H1 (cell line): ENCODE measurements at regions not wholly inside any gene's neighbourhood (a gene's known extent, or its start where the extent isn't known, plus 50 kb on each side); places are given as distances from the start of the nearest gene placed in this dataset.

Experiments
- CTCF ChIA-PET: fragments of 300-600 bp; sonication (Branson Sonifier 250); formaldehyde crosslinking; loops from one replicate; lab custom pipeline; 2021; ENCODE audit not compliant: partially characterized antibody; lab: Charles Lee
- POLR2A ChIA-PET: fragments of 300-600 bp; sonication (Branson Sonifier 250); formaldehyde crosslinking; loops from one replicate; lab custom pipeline; 2021; ENCODE audit warnings: inconsistent platforms; ENCODE audit not compliant: partially characterized antibody; lab: Charles Lee
- DNase-seq, 2 experiments: peaks; one replicate each; pipeline versions ENCODE4 v3.0.0 to v3.0.0-alpha.2; 2010 to 2022; ENCODE audit warnings: low spot score in 2 of 2, low read depth in 1 of 2, mixed read lengths in 1 of 2
- FAIRE-seq: peaks from 2 replicates; lab custom pipeline; 2011; peaks lifted over from hg19 to GRCh38; lab: Jason Lieb, UNC
- H2AFZ ChIP-seq: 2 replicates; pipeline ENCODE4 v1.8.1; 2012; ENCODE audit warnings: low read length, inconsistent platforms
- H2AK5ac ChIP-seq: 2 replicates; pipeline ENCODE4 v1.6.1; 2013; ENCODE audit warnings: low read depth, low read length
- H2BK120ac ChIP-seq: replicated peaks from 2 replicates; pipeline ENCODE3; 2013; ENCODE audit warnings: low read depth, low read length, inconsistent platforms
- H2BK12ac ChIP-seq: 2 replicates; pipeline ENCODE4 v1.6.1; 2013; ENCODE audit warnings: low read depth, low read length
- H2BK15ac ChIP-seq: 2 replicates; pipeline ENCODE4 v1.6.1; 2013; ENCODE audit warnings: low read length
- H2BK20ac ChIP-seq: 2 replicates; pipeline ENCODE4 v1.6.1; 2013; ENCODE audit warnings: low read length
- H2BK5ac ChIP-seq: 2 replicates; pipeline ENCODE4 v1.6.1; 2013; ENCODE audit warnings: low read depth, low read length
- H3K14ac ChIP-seq: 2 replicates; pipeline ENCODE4 v1.6.1; 2013; ENCODE audit warnings: inconsistent platforms; ENCODE audit not compliant: insufficient read length
- H3K18ac ChIP-seq: 2 replicates; pipeline ENCODE4 v1.6.1; 2013; ENCODE audit warnings: low read length; ENCODE audit errors: extremely low read depth
- H3K23ac ChIP-seq: 2 replicates; pipeline ENCODE4 v1.6.1; 2013; ENCODE audit warnings: inconsistent platforms; ENCODE audit not compliant: insufficient read length
- H3K23me2 ChIP-seq: 2 replicates; pipeline ENCODE4 v1.6.1; 2013; ENCODE audit warnings: low read depth, low read length
- H3K27ac ChIP-seq: 2 replicates; pipeline ENCODE4 v1.6.1; 2011; ENCODE audit warnings: low read depth, low read length, inconsistent platforms
- H3K27me3 ChIP-seq, 4 experiments: replicated peaks in 1 of 4; 1 replicate in 1 of 4; 2 replicates in 3 of 4; pipeline versions ENCODE4 v1.6.1 to v1.8.1; 2011 to 2013; ENCODE audit warnings: low read length in 3 of 4, mild to moderate bottlenecking in 3 of 4, inconsistent platforms in 2 of 4, mixed read lengths in 2 of 4, moderate library complexity in 1 of 4; ENCODE audit not compliant: control insufficient read depth in 3 of 4, insufficient read depth in 3 of 4; ENCODE audit errors: extremely low read depth in 1 of 4
- H3K36me3 ChIP-seq, 4 experiments: 2 replicates each; pipeline versions ENCODE4 v1.6.1 to v1.8.1; 2011 to 2013; ENCODE audit warnings: mild to moderate bottlenecking in 4 of 4, low read length in 3 of 4, moderate library complexity in 2 of 4, control low read depth in 1 of 4, inconsistent platforms in 1 of 4; ENCODE audit not compliant: insufficient read depth in 4 of 4, control insufficient read depth in 2 of 4
- H3K4ac ChIP-seq: replicated peaks from 2 replicates; pipeline ENCODE3; 2013; ENCODE audit warnings: low read length, low read depth, mixed read lengths, inconsistent platforms; ENCODE audit not compliant: insufficient read length
- H3K4me1 ChIP-seq, 4 experiments: replicated peaks in 1 of 4; 1 replicate in 1 of 4; 2 replicates in 3 of 4; pipeline versions ENCODE4 v1.6.1 to v1.8.1; 2011 to 2013; ENCODE audit warnings: low read length in 3 of 4, inconsistent platforms in 2 of 4, mixed read lengths in 1 of 4; ENCODE audit not compliant: insufficient read depth in 4 of 4, control insufficient read depth in 3 of 4
- H3K4me2 ChIP-seq, 2 experiments: 2 replicates each; pipeline versions ENCODE4 v1.6.1 to v1.8.1; 2011 to 2013; ENCODE audit warnings: low read depth in 2 of 2, low read length in 2 of 2, control low read depth in 1 of 2, inconsistent platforms in 1 of 2, mild to moderate bottlenecking in 1 of 2; ENCODE audit not compliant: insufficient read depth in 1 of 2
- H3K4me3 ChIP-seq, 4 experiments: fragments of 200-600, 300-600 bp in 1 of 4; sonication (generic), shearing (Covaris generic), sonication (Bioruptor Twin) in 1 of 4; 2 replicates each; pipeline versions ENCODE4 v1.5.1 to v1.8.1; 2011 to 2016; ENCODE audit warnings: low read length in 4 of 4, low read depth in 3 of 4, control low read depth in 2 of 4, inconsistent platforms in 2 of 4, mild to moderate bottlenecking in 2 of 4, mixed read lengths in 1 of 4, moderate library complexity in 1 of 4; ENCODE audit not compliant: insufficient read depth in 2 of 4; ENCODE audit errors: extremely low read depth in 1 of 4
- H3K56ac ChIP-seq: replicated peaks from 2 replicates; pipeline ENCODE3; 2013; ENCODE audit warnings: low read depth, mild to moderate bottlenecking, mixed read lengths, low read length, inconsistent platforms; ENCODE audit not compliant: insufficient read length
- H3K79me1 ChIP-seq: 2 replicates; pipeline ENCODE4 v1.6.1; 2013; ENCODE audit warnings: low read depth, low read length, control low read depth
- H3K79me2 ChIP-seq, 2 experiments: 2 replicates each; pipeline versions ENCODE4 v1.6.1 to v1.8.1; 2012 to 2013; ENCODE audit warnings: low read length in 2 of 2, mild to moderate bottlenecking in 2 of 2, inconsistent platforms in 1 of 2; ENCODE audit not compliant: insufficient read depth in 2 of 2, control insufficient read depth in 1 of 2
- H3K9ac ChIP-seq, 4 experiments: replicated peaks in 1 of 4; 1 replicate in 1 of 4; 2 replicates in 3 of 4; pipeline versions ENCODE4 v1.6.1 to v1.8.1; 2011 to 2013; ENCODE audit warnings: low read depth in 3 of 4, low read length in 3 of 4, control low read depth in 2 of 4, mild to moderate bottlenecking in 2 of 4, moderate library complexity in 2 of 4, inconsistent platforms in 1 of 4; ENCODE audit errors: extremely low read depth in 1 of 4
- H3K9me3 ChIP-seq, 2 experiments: 2 replicates each; pipeline versions ENCODE4 v1.6.1 to v1.8.1; 2012 to 2013; ENCODE audit warnings: mild to moderate bottlenecking in 2 of 2, moderate library complexity in 2 of 2, control low read depth in 1 of 2, inconsistent platforms in 1 of 2, low read depth in 1 of 2, low read length in 1 of 2, mixed read lengths in 1 of 2; ENCODE audit not compliant: insufficient read depth in 2 of 2
- H4K20me1 ChIP-seq, 2 experiments: replicated peaks in 1 of 2; 2 replicates each; pipeline versions ENCODE3 to v1.8.1; 2011 to 2013; ENCODE audit warnings: inconsistent platforms in 2 of 2, low read length in 2 of 2, mild to moderate bottlenecking in 1 of 2; ENCODE audit not compliant: insufficient read depth in 2 of 2, control insufficient read depth in 1 of 2
- H4K5ac ChIP-seq: 2 replicates; pipeline ENCODE4 v1.6.1; 2013; ENCODE audit warnings: low read length, low read depth, mixed read lengths, inconsistent platforms; ENCODE audit not compliant: insufficient read length
- H4K8ac ChIP-seq: 2 replicates; pipeline ENCODE4 v1.8.0; 2013; ENCODE audit warnings: mild to moderate bottlenecking, moderate library complexity, low read length, inconsistent platforms; ENCODE audit not compliant: insufficient read depth; ENCODE audit errors: extremely low read depth
- H4K91ac ChIP-seq: replicated peaks from 2 replicates; pipeline ENCODE3; 2013; ENCODE audit warnings: low read length, mixed read lengths, inconsistent platforms; ENCODE audit not compliant: insufficient read length
- ATF2 ChIP-seq: IDR thresholded peaks from 2 replicates; pipeline ENCODE4 v1.6.1; 2012; ENCODE audit warnings: low read length, inconsistent platforms
- BCL11A ChIP-seq, 2 experiments: IDR thresholded peaks; one replicate each; pipeline ENCODE4 v1.6.1; 2011; ENCODE audit warnings: low read depth in 2 of 2, low read length in 2 of 2, mild to moderate bottlenecking in 2 of 2
- BRCA1 ChIP-seq: IDR thresholded peaks from 2 replicates; pipeline ENCODE4 v1.6.1; 2012; ENCODE audit warnings: low read depth, low read length, improper control_type of control experiment
- EGR1 ChIP-seq: IDR thresholded peaks from 2 replicates; pipeline ENCODE4 v1.6.1; 2011; ENCODE audit warnings: low read depth, low read length, borderline replicate concordance
- GABPA ChIP-seq: IDR thresholded peaks from 2 replicates; pipeline ENCODE4 v1.6.1; 2011; ENCODE audit warnings: mild to moderate bottlenecking, low read length, moderate library complexity, borderline replicate concordance; ENCODE audit not compliant: insufficient read depth
- JUN ChIP-seq: IDR thresholded peaks from 2 replicates; pipeline ENCODE4 v1.6.1; 2011; ENCODE audit warnings: low read depth, mild to moderate bottlenecking, improper control_type of control experiment, low read length
- KDM1A ChIP-seq: fragments of 200-600, 300-600 bp; sonication (generic); IDR thresholded peaks from 2 replicates; pipeline ENCODE4 v1.7.1; 2016; ENCODE audit warnings: mild to moderate bottlenecking, low read length, borderline replicate concordance
- POLR2A ChIP-seq, 2 experiments: IDR thresholded peaks; 1 replicate in 1 of 2; 2 replicates in 1 of 2; pipeline ENCODE4 v1.6.1; 2011; ENCODE audit warnings: low read depth in 2 of 2, low read length in 2 of 2, mild to moderate bottlenecking in 2 of 2; ENCODE audit errors: control extremely low read depth in 1 of 2
- RAD21 ChIP-seq, 2 experiments: IDR thresholded peaks in 1 of 2; conservative IDR thresholded peaks in 1 of 2; 2 replicates each; pipeline ENCODE4 v1.6.1; 2011; ENCODE audit warnings: low read depth in 2 of 2, low read length in 2 of 2, improper control_type of control experiment in 1 of 2, inconsistent platforms in 1 of 2, mild to moderate bottlenecking in 1 of 2, moderate library complexity in 1 of 2
- RBBP5 ChIP-seq: IDR thresholded peaks from 2 replicates; pipeline ENCODE4 v1.7.1; 2012; ENCODE audit warnings: low read depth, mild to moderate bottlenecking, inconsistent platforms, low read length, moderate library complexity, borderline replicate concordance
- SIN3A ChIP-seq, 2 experiments: IDR thresholded peaks in 1 of 2; conservative IDR thresholded peaks in 1 of 2; 2 replicates each; pipeline ENCODE4 v1.6.1; 2011 to 2012; ENCODE audit warnings: low read length in 2 of 2, improper control_type of control experiment in 1 of 2, low read depth in 1 of 2, mild to moderate bottlenecking in 1 of 2
- SP1 ChIP-seq: IDR thresholded peaks from 2 replicates; pipeline ENCODE4 v1.6.1; 2011; ENCODE audit warnings: low read depth, low read length
- SP2 ChIP-seq: IDR thresholded peaks from 2 replicates; pipeline ENCODE4 v1.6.1; 2012; ENCODE audit warnings: mild to moderate bottlenecking, low read length, inconsistent platforms
- WGBS, 2 experiments: shearing (Covaris generic) in 1 of 2; methylation state at CpG; one replicate each; pipeline versions ENCODE4 v1.1.6 to v1.1.7; 2013 to 2015; ENCODE audit warnings: low lambda C conversion rate in 2 of 2, mixed read lengths in 2 of 2, inconsistent platforms in 1 of 2, low coverage in 1 of 2, missing lambda C conversion rate in 1 of 2; ENCODE audit not compliant: insufficient replicate concordance in 2 of 2, insufficient coverage in 1 of 2, insufficient read length in 1 of 2; ENCODE audit errors: extremely low coverage in 1 of 2, missing lambda C conversion rate in 1 of 2; 5-methylcytosine and 5-hydroxymethylcytosine counted together

- Histone ChIP-seq H2BK15ac (no peak overlapping the region), H2AK5ac (no peak overlapping the region), H3K4me1 (no peaks in the 10 kb centered on the region), H3K4me3 (no peak overlapping the region), H3K18ac (no peak overlapping the region), H2BK120ac (no peak overlapping the region), H3K9ac (no peak overlapping the region), H3K23me2 (no peaks in the 10 kb centered on the region), H4K20me1 (no peaks in the 10 kb centered on the region), H3K36me3 (no peaks in the 10 kb centered on the region), H2BK5ac (no peak overlapping the region), H4K91ac (no peak overlapping the region), H3K79me2 (no peaks in the 10 kb centered on the region), H3K27ac (no peak overlapping the region), H4K8ac (no peak overlapping the region), H3K23ac (no peak overlapping the region), H3K79me1 (no peaks in the 10 kb centered on the region), H3K4me2 (no peak overlapping the region), H2AFZ (no peak overlapping the region), H2BK12ac (no peak overlapping the region), H3K9me3 (no peaks in the 10 kb centered on the region), H3K14ac (no peak overlapping the region), H3K56ac (no peak overlapping the region), H2BK20ac (no peak overlapping the region), H4K5ac (no peak overlapping the region), H3K4ac (no peak overlapping the region), H3K27me3 (no peaks in the 10 kb centered on the region)
- POLR2A ChIA-PET, result no interaction called here
- TF ChIP-seq KDM1A (no peak), EGR1 (no peak), BRCA1 (no peak), JUN (no peak), RAD21 (IDR thresholded peaks at IDR 0.05 in 1 of 2, conservative IDR thresholded peaks at IDR 0.05 in 1 of 2; ENCODE audit: low read depth in 2 of 2, low read length in 2 of 2) (no peak), RBBP5 (no peak), ATF2 (no peak), SIN3A (conservative IDR thresholded peaks at IDR 0.05 in 1 of 2, IDR thresholded peaks at IDR 0.05 in 1 of 2; ENCODE audit: low read depth in 1 of 2, low read length in 2 of 2) (no peak), POLR2A (IDR thresholded peaks at IDR 0.05; ENCODE audit: control extremely low read depth in 1 of 2, low read depth in 2 of 2, low read length in 2 of 2) (no peak), SP1 (no peak), BCL11A (IDR thresholded peaks at IDR 0.05; ENCODE audit: low read depth in 2 of 2, low read length in 2 of 2) (no peak), GABPA (no peak), SP2 (no peak)
- DNase-seq, result no peak
- no peak for FAIRE-seq
- CTCF ChIA-PET, result no interaction called here
- WGBS, 2 experiments, result 85% methylated on average over 3 of the region's 3 CpGs; no CpG with 5 or more reads in 1 of the 2 experiments
Measured at GRCh38 chr15:97691078-97691477, 269.4 kb upstream of the ARRDC4 start.
